ENCODE measurements at regions not wholly inside any gene's neighbourhood (a gene's known extent, or its start where the extent isn't known, plus 50 kb on each side); places are given as distances from the start of the nearest gene placed in this dataset.
A peak's percentile ranks its signal among the peaks of the same experiment; 100 is the strongest.

GRCh38 chr9:32334112-32334511, 50.3 kb upstream of the ACO1 start:
- H3K4me1 ChIP-seq (ENCODE audit: insufficient read depth, low read length): no peaks in the 10 kb centered on the region
- no peak overlapping the region for H3K4me2 ChIP-seq (ENCODE audit: insufficient read depth, insufficient read length, low read length)
- WGBS (ENCODE audit: extremely low coverage, insufficient read length, low lambda C conversion rate): no CpG with 5 or more reads among the region's 7 CpGs
- H4K5ac ChIP-seq (ENCODE audit: insufficient read length, low read depth, low read length): no peak overlapping the region
- no peak overlapping the region for H2AK5ac ChIP-seq (ENCODE audit: insufficient read length, low read length)
- H3K23me2 ChIP-seq (ENCODE audit: insufficient read length, low read depth, low read length, poor library complexity, severe bottlenecking): no peaks in the 10 kb centered on the region
- no peak overlapping the region for H3K4ac ChIP-seq (ENCODE audit: low read depth, low read length)
- H3K9ac ChIP-seq (ENCODE audit: extremely low read depth, insufficient read length, low read length): no peak overlapping the region
- H2AFZ ChIP-seq (ENCODE audit: low read length): no peak overlapping the region
- Mint-ChIP-seq H3K27me3 (ENCODE audit: low read depth) (no peaks in the 10 kb centered on the region), H3K36me3 (ENCODE audit: insufficient read depth in 1 of 3, low read depth in 3 of 3) (peaks cover 0 to 8% (median 8%) of the 10 kb centered on the region in 3 experiments; a peak in 4 of 7 replicates), H3K4me3 (no peak overlapping the region), H3K27ac (no peak overlapping the region), H3K4me1 (peaks cover 7 to 9% of the 10 kb centered on the region in 2 experiments), H3K9me3 (peaks cover 3 to 7% of the 10 kb centered on the region in 2 experiments; a peak in 4 of 5 replicates)
- no peak overlapping the region for H3T11ph ChIP-seq (ENCODE audit: low read length)
- no peak overlapping the region for H3K18ac ChIP-seq (ENCODE audit: insufficient read length, low read depth, low read length)
- TF ChIP-seq CTCF (conservative IDR thresholded peaks at IDR 0.05): 0 out of 3 replicates have a peak, but pooled peaks have one; percentile 12
- no peaks in the 10 kb centered on the region for H3K9me3 ChIP-seq (ENCODE audit: control insufficient read depth, low read depth, low read length)
- H4K20me1 ChIP-seq (ENCODE audit: control insufficient read depth, insufficient read depth, insufficient read length): no peaks in the 10 kb centered on the region
- no peak overlapping the region for H2BK5ac ChIP-seq (ENCODE audit: insufficient read length, low read length)
- H3K27ac ChIP-seq (ENCODE audit: insufficient read length, low read depth, low read length): no peak overlapping the region
- H4K8ac ChIP-seq (replicated peaks; ENCODE audit: insufficient read length, low read depth, low read length): no peak overlapping the region
- H2BK120ac ChIP-seq (ENCODE audit: low read depth, low read length, poor library complexity, severe bottlenecking): no peak overlapping the region
- no peaks in the 10 kb centered on the region for H3K79me2 ChIP-seq (ENCODE audit: insufficient read depth, low read length)
- no peak overlapping the region for H3K23ac ChIP-seq (ENCODE audit: insufficient read length, low read depth, low read length)
- no peak overlapping the region for H2BK20ac ChIP-seq (ENCODE audit: low read depth, low read length, poor library complexity, severe bottlenecking)
- no peak overlapping the region for H2BK12ac ChIP-seq (ENCODE audit: insufficient read length, low read depth, low read length)
- no peak overlapping the region for H3K14ac ChIP-seq (ENCODE audit: insufficient read depth, low read length)
- DNase-seq: no peak
- no peak overlapping the region for H3K56ac ChIP-seq (ENCODE audit: insufficient read length, low read depth, low read length)
- no peaks in the 10 kb centered on the region for H3K79me1 ChIP-seq (ENCODE audit: insufficient read depth, low read depth, low read length, poor library complexity, severe bottlenecking)
- H3K27me3 ChIP-seq (ENCODE audit: insufficient read depth, low read length): no peaks in the 10 kb centered on the region
- H4K91ac ChIP-seq (ENCODE audit: insufficient read length, low read depth, low read length): no peak overlapping the region
- H2BK15ac ChIP-seq (ENCODE audit: low read depth, low read length): no peak overlapping the region

Small RNA genes lying in the stretch of these regions (microRNA-seq; reads per million reads assigned to microRNA genes)
- 3.0 reads per million, percentile 26 among the genes with 10 or more reads in this experiment for gene MIR873 (ENCODE audit: borderline microRNAs expressed)
- gene MIR876 (ENCODE audit: borderline microRNAs expressed): 1.3 reads per million, percentile 7 among the genes with 10 or more reads in this experiment

All from H9 (cell line).